Fibroblast of lung (primary cell): ENCODE measurements at regions not wholly inside any gene's neighbourhood (a gene's known extent, or its start where the extent isn't known, plus 50 kb on each side); places are given as distances from the start of the nearest gene placed in this dataset.

Experiments
- DNase-seq, 2 donors: peaks; one replicate each; pipeline versions ENCODE4 v3.0.0 to v3.0.0-alpha.2; 2010; ENCODE audit warnings: low read depth in 2 of 2
- H2AFZ ChIP-seq: 2 replicates; pipeline ENCODE4 v1.5.1; 2012; ENCODE audit warnings: low read length, control low read depth, inconsistent platforms
- H3K27ac ChIP-seq: 2 replicates; pipeline ENCODE4 v1.5.1; 2011; ENCODE audit warnings: low read length, control low read depth; ENCODE audit not compliant: insufficient read depth
- H3K27me3 ChIP-seq: 2 replicates; pipeline ENCODE4 v1.5.1; 2011; ENCODE audit warnings: mild to moderate bottlenecking, low read length; ENCODE audit not compliant: control insufficient read depth, insufficient read depth
- H3K36me3 ChIP-seq: 2 replicates; pipeline ENCODE4 v1.5.1; 2011; ENCODE audit warnings: low read length; ENCODE audit not compliant: control insufficient read depth, insufficient read depth
- H3K4me1 ChIP-seq: 2 replicates; pipeline ENCODE4 v1.5.1; 2011; ENCODE audit warnings: low read length; ENCODE audit not compliant: control insufficient read depth, insufficient read depth; ENCODE audit errors: extremely low read depth
- H3K4me2 ChIP-seq: 2 replicates; pipeline ENCODE4 v1.5.1; 2011; ENCODE audit warnings: low read length, control low read depth; ENCODE audit not compliant: insufficient read depth; ENCODE audit errors: extremely low read depth
- H3K4me3 ChIP-seq, 4 experiments: fragments of 200-600 bp in 1 of 4; sonication (generic) in 1 of 4; replicated peaks in 1 of 4; 2 replicates each; pipeline ENCODE4 v1.5.1; 2011 to 2016; ENCODE audit warnings: low read length in 4 of 4, low read depth in 3 of 4, mild to moderate bottlenecking in 3 of 4, control low read depth in 2 of 4, inconsistent platforms in 1 of 4, mixed read lengths in 1 of 4; ENCODE audit not compliant: insufficient read depth in 1 of 4; ENCODE audit errors: control extremely low read depth in 1 of 4
- H3K79me2 ChIP-seq: 2 replicates; pipeline ENCODE4 v1.5.1; 2012; ENCODE audit warnings: mild to moderate bottlenecking, low read length, inconsistent platforms; ENCODE audit not compliant: control insufficient read depth, insufficient read depth
- H3K9ac ChIP-seq: 2 replicates; pipeline ENCODE4 v1.5.1; 2011; ENCODE audit warnings: mild to moderate bottlenecking, low read length, control low read depth; ENCODE audit not compliant: insufficient read depth
- H3K9me3 ChIP-seq: 2 replicates; pipeline ENCODE4 v1.5.1; 2012; ENCODE audit warnings: low read depth, low read length; ENCODE audit not compliant: control insufficient read depth, insufficient read depth
- H4K20me1 ChIP-seq: 2 replicates; pipeline ENCODE4 v1.5.1; 2011; ENCODE audit warnings: low read length; ENCODE audit not compliant: control insufficient read depth, insufficient read depth; ENCODE audit errors: extremely low read depth
- EZH2 ChIP-seq: IDR thresholded peaks from 2 replicates; pipeline ENCODE4 v1.5.1; 2012; ENCODE audit warnings: low read length, control low read depth, mild to moderate bottlenecking; ENCODE audit errors: missing control alignments
- TF ChIP-seq, protein P1 (sequence below), 2 donors: IDR thresholded peaks in 1 of 2; conservative IDR thresholded peaks in 1 of 2; 1 replicate in 1 of 2; 2 replicates in 1 of 2; pipeline ENCODE4 v1.5.1; 2011 to 2012; ENCODE audit warnings: low read length in 2 of 2, control low read depth in 1 of 2, inconsistent platforms in 1 of 2, low read depth in 1 of 2, mild to moderate bottlenecking in 1 of 2

- TF ChIP-seq EZH2: no peak
- TF ChIP-seq, protein P1, sequence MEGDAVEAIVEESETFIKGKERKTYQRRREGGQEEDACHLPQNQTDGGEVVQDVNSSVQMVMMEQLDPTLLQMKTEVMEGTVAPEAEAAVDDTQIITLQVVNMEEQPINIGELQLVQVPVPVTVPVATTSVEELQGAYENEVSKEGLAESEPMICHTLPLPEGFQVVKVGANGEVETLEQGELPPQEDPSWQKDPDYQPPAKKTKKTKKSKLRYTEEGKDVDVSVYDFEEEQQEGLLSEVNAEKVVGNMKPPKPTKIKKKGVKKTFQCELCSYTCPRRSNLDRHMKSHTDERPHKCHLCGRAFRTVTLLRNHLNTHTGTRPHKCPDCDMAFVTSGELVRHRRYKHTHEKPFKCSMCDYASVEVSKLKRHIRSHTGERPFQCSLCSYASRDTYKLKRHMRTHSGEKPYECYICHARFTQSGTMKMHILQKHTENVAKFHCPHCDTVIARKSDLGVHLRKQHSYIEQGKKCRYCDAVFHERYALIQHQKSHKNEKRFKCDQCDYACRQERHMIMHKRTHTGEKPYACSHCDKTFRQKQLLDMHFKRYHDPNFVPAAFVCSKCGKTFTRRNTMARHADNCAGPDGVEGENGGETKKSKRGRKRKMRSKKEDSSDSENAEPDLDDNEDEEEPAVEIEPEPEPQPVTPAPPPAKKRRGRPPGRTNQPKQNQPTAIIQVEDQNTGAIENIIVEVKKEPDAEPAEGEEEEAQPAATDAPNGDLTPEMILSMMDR (conservative IDR thresholded peaks at IDR 0.05 in 1 of 2, IDR thresholded peaks at IDR 0.05 in 1 of 2; ENCODE audit: low read depth in 1 of 2, low read length in 2 of 2): no peak
- no peak overlapping the region for H3K27ac ChIP-seq
Measured at GRCh38 chr3:181805703-181806102, 94.0 kb downstream of the SOX2 start.

GRCh38 chr3:181808053-181808452 lies 96.3 kb downstream of the SOX2 start:
- no peak overlapping the region for H3K9ac ChIP-seq
- no peaks in the 10 kb centered on the region for H3K27me3 ChIP-seq
- no peaks in the 10 kb centered on the region for H3K36me3 ChIP-seq
- no peak overlapping the region for H2AFZ ChIP-seq
- H3K4me3 ChIP-seq: no peak overlapping the region
- no peaks in the 10 kb centered on the region for H3K4me1 ChIP-seq
- TF ChIP-seq EZH2: no peak
- TF ChIP-seq, protein P1 (conservative IDR thresholded peaks at IDR 0.05 in 1 of 2, IDR thresholded peaks at IDR 0.05 in 1 of 2; ENCODE audit: low read depth in 1 of 2, low read length in 2 of 2): no peak
- DNase-seq: no peak
- no peak overlapping the region for H3K27ac ChIP-seq
- H3K4me2 ChIP-seq: no peak overlapping the region
- no peaks in the 10 kb centered on the region for H4K20me1 ChIP-seq
- H3K79me2 ChIP-seq: no peaks in the 10 kb centered on the region
- no peaks in the 10 kb centered on the region for H3K9me3 ChIP-seq

More at GRCh38 chr3:181805703-181806102, 94.0 kb downstream of the SOX2 start:
- Histone ChIP-seq H3K4me1 (no peaks in the 10 kb centered on the region), H3K36me3 (no peaks in the 10 kb centered on the region), H3K4me3 (no peak overlapping the region), H4K20me1 (no peaks in the 10 kb centered on the region), H2AFZ (no peak overlapping the region), H3K4me2 (no peak overlapping the region), H3K9me3 (no peaks in the 10 kb centered on the region), H3K79me2 (no peaks in the 10 kb centered on the region), H3K27me3 (no peaks in the 10 kb centered on the region), H3K9ac (no peak overlapping the region)
- DNase-seq: no peak

DNA sequence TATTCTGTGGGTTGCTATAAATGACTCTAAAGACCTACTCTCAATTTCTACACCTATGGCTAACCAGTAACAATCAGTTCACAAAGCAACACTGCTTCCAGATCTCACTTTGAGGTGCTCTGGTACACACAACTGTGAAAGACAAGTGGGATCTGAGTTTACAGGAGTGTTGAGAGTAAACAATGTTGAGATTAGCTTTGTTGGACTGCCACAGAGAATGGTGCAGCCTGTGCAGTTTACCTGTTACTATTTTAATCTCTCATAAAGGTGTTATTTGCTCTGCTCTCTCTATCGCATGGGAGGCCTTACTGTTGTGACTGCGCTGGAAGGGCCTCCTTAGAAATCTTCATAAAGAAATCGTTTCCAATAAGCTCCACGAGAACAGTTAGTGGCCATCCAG lies 112.0 kb downstream of the SOX2 start:
- no peak for DNase-seq
- Histone ChIP-seq H4K20me1 (no peaks in the 10 kb centered on the region), H3K79me2 (no peaks in the 10 kb centered on the region), H2AFZ (no peak overlapping the region), H3K36me3 (no peaks in the 10 kb centered on the region), H3K9me3 (no peaks in the 10 kb centered on the region), H3K27me3 (no peaks in the 10 kb centered on the region), H3K4me3 (no peak overlapping the region), H3K9ac (no peak overlapping the region), H3K27ac (no peak overlapping the region), H3K4me1 (no peaks in the 10 kb centered on the region), H3K4me2 (no peak overlapping the region)
- no peak for TF ChIP-seq EZH2
- TF ChIP-seq, protein P1 (conservative IDR thresholded peaks at IDR 0.05 in 1 of 2, IDR thresholded peaks at IDR 0.05 in 1 of 2; ENCODE audit: low read depth in 1 of 2, low read length in 2 of 2): no peak
